H1 (cell line): ENCODE measurements at regions not wholly inside any gene's neighbourhood (a gene's known extent, or its start where the extent isn't known, plus 50 kb on each side); places are given as distances from the start of the nearest gene placed in this dataset.
A peak's percentile ranks its signal among the peaks of the same experiment; 100 is the strongest.

Source experiments
- CTCF ChIA-PET: fragments of 300-600 bp; sonication (Branson Sonifier 250); formaldehyde crosslinking; loops from one replicate; lab custom pipeline; 2021; ENCODE audit not compliant: partially characterized antibody; lab: Charles Lee
- POLR2A ChIA-PET: fragments of 300-600 bp; sonication (Branson Sonifier 250); formaldehyde crosslinking; loops from one replicate; lab custom pipeline; 2021; ENCODE audit warnings: inconsistent platforms; ENCODE audit not compliant: partially characterized antibody; lab: Charles Lee
- DNase-seq, 2 experiments: peaks; one replicate each; pipeline versions ENCODE4 v3.0.0 to v3.0.0-alpha.2; 2010 to 2022; ENCODE audit warnings: low spot score in 2 of 2, low read depth in 1 of 2, mixed read lengths in 1 of 2
- FAIRE-seq: peaks from 2 replicates; lab custom pipeline; 2011; peaks lifted over from hg19 to GRCh38; lab: Jason Lieb, UNC
- H2AFZ ChIP-seq: 2 replicates; pipeline ENCODE4 v1.8.1; 2012; ENCODE audit warnings: low read length, inconsistent platforms
- H2AK5ac ChIP-seq: 2 replicates; pipeline ENCODE4 v1.6.1; 2013; ENCODE audit warnings: low read depth, low read length
- H2BK120ac ChIP-seq: replicated peaks from 2 replicates; pipeline ENCODE3; 2013; ENCODE audit warnings: low read depth, low read length, inconsistent platforms
- H2BK12ac ChIP-seq: 2 replicates; pipeline ENCODE4 v1.6.1; 2013; ENCODE audit warnings: low read depth, low read length
- H2BK15ac ChIP-seq: 2 replicates; pipeline ENCODE4 v1.6.1; 2013; ENCODE audit warnings: low read length
- H2BK20ac ChIP-seq: 2 replicates; pipeline ENCODE4 v1.6.1; 2013; ENCODE audit warnings: low read length
- H2BK5ac ChIP-seq: 2 replicates; pipeline ENCODE4 v1.6.1; 2013; ENCODE audit warnings: low read depth, low read length
- H3K14ac ChIP-seq: 2 replicates; pipeline ENCODE4 v1.6.1; 2013; ENCODE audit warnings: inconsistent platforms; ENCODE audit not compliant: insufficient read length
- H3K18ac ChIP-seq: 2 replicates; pipeline ENCODE4 v1.6.1; 2013; ENCODE audit warnings: low read length; ENCODE audit errors: extremely low read depth
- H3K23ac ChIP-seq: 2 replicates; pipeline ENCODE4 v1.6.1; 2013; ENCODE audit warnings: inconsistent platforms; ENCODE audit not compliant: insufficient read length
- H3K23me2 ChIP-seq: 2 replicates; pipeline ENCODE4 v1.6.1; 2013; ENCODE audit warnings: low read depth, low read length
- H3K27ac ChIP-seq: 2 replicates; pipeline ENCODE4 v1.6.1; 2011; ENCODE audit warnings: low read depth, low read length, inconsistent platforms
- H3K27me3 ChIP-seq, 4 experiments: replicated peaks in 1 of 4; 1 replicate in 1 of 4; 2 replicates in 3 of 4; pipeline versions ENCODE4 v1.6.1 to v1.8.1; 2011 to 2013; ENCODE audit warnings: low read length in 3 of 4, mild to moderate bottlenecking in 3 of 4, inconsistent platforms in 2 of 4, mixed read lengths in 2 of 4, moderate library complexity in 1 of 4; ENCODE audit not compliant: control insufficient read depth in 3 of 4, insufficient read depth in 3 of 4; ENCODE audit errors: extremely low read depth in 1 of 4
- H3K36me3 ChIP-seq, 4 experiments: 2 replicates each; pipeline versions ENCODE4 v1.6.1 to v1.8.1; 2011 to 2013; ENCODE audit warnings: mild to moderate bottlenecking in 4 of 4, low read length in 3 of 4, moderate library complexity in 2 of 4, control low read depth in 1 of 4, inconsistent platforms in 1 of 4; ENCODE audit not compliant: insufficient read depth in 4 of 4, control insufficient read depth in 2 of 4
- H3K4ac ChIP-seq: replicated peaks from 2 replicates; pipeline ENCODE3; 2013; ENCODE audit warnings: low read length, low read depth, mixed read lengths, inconsistent platforms; ENCODE audit not compliant: insufficient read length
- H3K4me1 ChIP-seq, 4 experiments: replicated peaks in 1 of 4; 1 replicate in 1 of 4; 2 replicates in 3 of 4; pipeline versions ENCODE4 v1.6.1 to v1.8.1; 2011 to 2013; ENCODE audit warnings: low read length in 3 of 4, inconsistent platforms in 2 of 4, mixed read lengths in 1 of 4; ENCODE audit not compliant: insufficient read depth in 4 of 4, control insufficient read depth in 3 of 4
- H3K4me2 ChIP-seq, 2 experiments: 2 replicates each; pipeline versions ENCODE4 v1.6.1 to v1.8.1; 2011 to 2013; ENCODE audit warnings: low read depth in 2 of 2, low read length in 2 of 2, control low read depth in 1 of 2, inconsistent platforms in 1 of 2, mild to moderate bottlenecking in 1 of 2; ENCODE audit not compliant: insufficient read depth in 1 of 2
- H3K4me3 ChIP-seq, 4 experiments: fragments of 200-600, 300-600 bp in 1 of 4; sonication (generic), shearing (Covaris generic), sonication (Bioruptor Twin) in 1 of 4; 2 replicates each; pipeline versions ENCODE4 v1.5.1 to v1.8.1; 2011 to 2016; ENCODE audit warnings: low read length in 4 of 4, low read depth in 3 of 4, control low read depth in 2 of 4, inconsistent platforms in 2 of 4, mild to moderate bottlenecking in 2 of 4, mixed read lengths in 1 of 4, moderate library complexity in 1 of 4; ENCODE audit not compliant: insufficient read depth in 2 of 4; ENCODE audit errors: extremely low read depth in 1 of 4
- H3K56ac ChIP-seq: replicated peaks from 2 replicates; pipeline ENCODE3; 2013; ENCODE audit warnings: low read depth, mild to moderate bottlenecking, mixed read lengths, low read length, inconsistent platforms; ENCODE audit not compliant: insufficient read length
- H3K79me1 ChIP-seq: 2 replicates; pipeline ENCODE4 v1.6.1; 2013; ENCODE audit warnings: low read depth, low read length, control low read depth
- H3K79me2 ChIP-seq, 2 experiments: 2 replicates each; pipeline versions ENCODE4 v1.6.1 to v1.8.1; 2012 to 2013; ENCODE audit warnings: low read length in 2 of 2, mild to moderate bottlenecking in 2 of 2, inconsistent platforms in 1 of 2; ENCODE audit not compliant: insufficient read depth in 2 of 2, control insufficient read depth in 1 of 2
- H3K9ac ChIP-seq, 4 experiments: replicated peaks in 1 of 4; 1 replicate in 1 of 4; 2 replicates in 3 of 4; pipeline versions ENCODE4 v1.6.1 to v1.8.1; 2011 to 2013; ENCODE audit warnings: low read depth in 3 of 4, low read length in 3 of 4, control low read depth in 2 of 4, mild to moderate bottlenecking in 2 of 4, moderate library complexity in 2 of 4, inconsistent platforms in 1 of 4; ENCODE audit errors: extremely low read depth in 1 of 4
- H3K9me3 ChIP-seq, 2 experiments: 2 replicates each; pipeline versions ENCODE4 v1.6.1 to v1.8.1; 2012 to 2013; ENCODE audit warnings: mild to moderate bottlenecking in 2 of 2, moderate library complexity in 2 of 2, control low read depth in 1 of 2, inconsistent platforms in 1 of 2, low read depth in 1 of 2, low read length in 1 of 2, mixed read lengths in 1 of 2; ENCODE audit not compliant: insufficient read depth in 2 of 2
- H4K20me1 ChIP-seq, 2 experiments: replicated peaks in 1 of 2; 2 replicates each; pipeline versions ENCODE3 to v1.8.1; 2011 to 2013; ENCODE audit warnings: inconsistent platforms in 2 of 2, low read length in 2 of 2, mild to moderate bottlenecking in 1 of 2; ENCODE audit not compliant: insufficient read depth in 2 of 2, control insufficient read depth in 1 of 2
- H4K5ac ChIP-seq: 2 replicates; pipeline ENCODE4 v1.6.1; 2013; ENCODE audit warnings: low read length, low read depth, mixed read lengths, inconsistent platforms; ENCODE audit not compliant: insufficient read length
- H4K8ac ChIP-seq: 2 replicates; pipeline ENCODE4 v1.8.0; 2013; ENCODE audit warnings: mild to moderate bottlenecking, moderate library complexity, low read length, inconsistent platforms; ENCODE audit not compliant: insufficient read depth; ENCODE audit errors: extremely low read depth
- H4K91ac ChIP-seq: replicated peaks from 2 replicates; pipeline ENCODE3; 2013; ENCODE audit warnings: low read length, mixed read lengths, inconsistent platforms; ENCODE audit not compliant: insufficient read length
- CREB1 ChIP-seq: IDR thresholded peaks from 2 replicates; pipeline ENCODE4 v1.6.1; 2012; ENCODE audit warnings: inconsistent platforms
- WGBS, 2 experiments: shearing (Covaris generic) in 1 of 2; methylation state at CpG; one replicate each; pipeline versions ENCODE4 v1.1.6 to v1.1.7; 2013 to 2015; ENCODE audit warnings: low lambda C conversion rate in 2 of 2, mixed read lengths in 2 of 2, inconsistent platforms in 1 of 2, low coverage in 1 of 2, missing lambda C conversion rate in 1 of 2; ENCODE audit not compliant: insufficient replicate concordance in 2 of 2, insufficient coverage in 1 of 2, insufficient read length in 1 of 2; ENCODE audit errors: extremely low coverage in 1 of 2, missing lambda C conversion rate in 1 of 2; 5-methylcytosine and 5-hydroxymethylcytosine counted together
- TF ChIP-seq, protein P1 (sequence below): IDR thresholded peaks from 2 replicates; pipeline ENCODE4 v1.6.1; 2012; ENCODE audit warnings: inconsistent platforms

DNA sequence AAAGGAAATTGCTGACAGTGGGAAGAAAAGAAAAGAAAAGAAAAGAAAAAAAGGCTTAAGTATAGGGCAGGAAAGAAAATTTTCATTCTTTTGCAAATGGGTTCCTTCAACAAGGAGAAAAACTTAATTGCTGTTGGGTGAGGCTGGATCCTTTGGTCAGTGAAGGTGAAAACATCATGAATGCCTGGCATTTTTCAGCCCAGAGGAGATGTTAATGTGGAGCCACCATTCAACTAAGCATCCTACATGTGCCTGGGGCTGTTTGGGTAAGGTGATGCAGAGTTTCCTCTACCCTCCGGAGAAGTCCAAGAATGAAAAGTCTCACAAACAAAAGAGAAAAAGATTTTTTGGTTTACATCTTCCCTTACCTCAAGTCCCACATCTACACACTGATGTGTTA, 1032.2 kb upstream of the TSPY4 start:
- H3K79me1 ChIP-seq = no peaks in the 10 kb centered on the region
- no peaks in the 10 kb centered on the region for H3K36me3 ChIP-seq
- no peak overlapping the region for H2BK20ac ChIP-seq
- no peak overlapping the region for H3K18ac ChIP-seq
- no peak overlapping the region for H3K14ac ChIP-seq
- no peak for TF ChIP-seq CREB1
- TF ChIP-seq, protein P1, sequence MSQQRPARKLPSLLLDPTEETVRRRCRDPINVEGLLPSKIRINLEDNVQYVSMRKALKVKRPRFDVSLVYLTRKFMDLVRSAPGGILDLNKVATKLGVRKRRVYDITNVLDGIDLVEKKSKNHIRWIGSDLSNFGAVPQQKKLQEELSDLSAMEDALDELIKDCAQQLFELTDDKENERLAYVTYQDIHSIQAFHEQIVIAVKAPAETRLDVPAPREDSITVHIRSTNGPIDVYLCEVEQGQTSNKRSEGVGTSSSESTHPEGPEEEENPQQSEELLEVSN = no peak
- H2AK5ac ChIP-seq = no peak overlapping the region
- H3K4me1 ChIP-seq = no peaks in the 10 kb centered on the region
- FAIRE-seq = no peak
- DNase-seq = peak in 1 of 2 experiments; percentile 36
- H3K4me2 ChIP-seq = no peak overlapping the region
- POLR2A ChIA-PET = no interaction called here
- H2BK5ac ChIP-seq = no peak overlapping the region
- no peak overlapping the region for H3K23ac ChIP-seq
- no peak overlapping the region for H2BK120ac ChIP-seq
- no peak overlapping the region for H2BK15ac ChIP-seq
- no peaks in the 10 kb centered on the region for H4K20me1 ChIP-seq
- no peak overlapping the region for H3K56ac ChIP-seq
- CTCF ChIA-PET = no interaction called here
- no peak overlapping the region for H3K4ac ChIP-seq
- no peak overlapping the region for H2AFZ ChIP-seq
- H4K8ac ChIP-seq = no peak overlapping the region
- WGBS, 2 experiments = 88% methylated on average over 1 of the region's 1 CpG; no CpG with 5 or more reads in 1 of the 2 experiments
- no peak overlapping the region for H4K5ac ChIP-seq
- H4K91ac ChIP-seq = no peak overlapping the region
- peaks cover 0 to 8% of the 10 kb centered on the region in 2 experiments; a peak in 2 of 4 replicates for H3K9me3 ChIP-seq
- H3K79me2 ChIP-seq = no peaks in the 10 kb centered on the region
- H3K23me2 ChIP-seq = no peaks in the 10 kb centered on the region
- no peak overlapping the region for H3K27ac ChIP-seq
- H3K27me3 ChIP-seq = no peaks in the 10 kb centered on the region
- no peak overlapping the region for H2BK12ac ChIP-seq
- H3K4me3 ChIP-seq = no peak overlapping the region
- no peak overlapping the region for H3K9ac ChIP-seq
